T-helper 1 cell (primary cell): ENCODE measurements at regions not wholly inside any gene's neighbourhood (a gene's known extent, or its start where the extent isn't known, plus 50 kb on each side); places are given as distances from the start of the nearest gene placed in this dataset.
"Not testable (repeated sequence)": the region's sequence is repeated elsewhere in the genome, so short reads cannot be mapped to it uniquely, and the experiment has no call there.

ENCODE experiments used
- DNase-seq, 5 donors: peaks; one replicate each; pipeline ENCODE4 v3.0.0-alpha.2; 2012 to 2020

DNA sequence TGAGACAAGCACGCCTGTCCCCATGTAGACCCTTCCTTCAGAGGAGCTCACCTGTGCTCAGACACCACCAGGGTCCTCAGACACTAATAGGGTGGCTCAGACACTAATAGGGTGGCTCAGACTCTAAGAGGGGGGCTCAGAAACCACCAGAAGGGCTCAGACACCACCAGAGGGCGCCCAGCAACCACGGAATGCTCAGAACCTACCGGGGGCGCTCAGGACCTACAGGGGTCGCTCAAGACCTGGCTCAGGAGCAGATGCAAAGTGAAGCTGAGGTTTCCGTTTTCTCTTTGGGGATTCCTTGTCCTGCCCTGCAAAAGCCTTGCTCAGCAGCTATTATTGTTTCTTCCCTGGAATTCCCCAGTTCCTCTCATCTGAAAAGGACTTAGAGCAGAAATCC is 172.1 kb downstream of the POTEB start:
- not testable (repeated sequence) for DNase-seq

DNA sequence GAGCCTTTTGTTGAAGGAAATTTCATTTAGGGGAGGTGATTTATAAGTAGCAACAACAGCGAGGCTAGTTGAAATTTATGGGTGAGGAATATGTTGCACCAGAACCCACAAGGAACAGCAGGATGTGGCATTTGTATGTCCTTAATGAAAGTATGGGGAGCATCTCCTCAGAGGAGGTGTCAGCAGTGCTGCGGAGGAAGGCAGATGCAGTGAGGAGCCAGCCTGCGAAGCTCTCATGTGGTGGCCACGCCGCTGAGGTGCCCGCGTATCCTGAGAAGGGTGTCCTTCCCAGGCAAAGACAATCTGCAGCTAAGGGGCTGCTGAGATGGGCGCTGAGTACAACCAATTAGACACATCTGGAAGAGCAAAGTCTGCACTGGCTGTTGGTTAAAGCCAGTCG is 178.9 kb downstream of the POTEB start:
- DNase-seq, result not testable (repeated sequence)

DNA sequence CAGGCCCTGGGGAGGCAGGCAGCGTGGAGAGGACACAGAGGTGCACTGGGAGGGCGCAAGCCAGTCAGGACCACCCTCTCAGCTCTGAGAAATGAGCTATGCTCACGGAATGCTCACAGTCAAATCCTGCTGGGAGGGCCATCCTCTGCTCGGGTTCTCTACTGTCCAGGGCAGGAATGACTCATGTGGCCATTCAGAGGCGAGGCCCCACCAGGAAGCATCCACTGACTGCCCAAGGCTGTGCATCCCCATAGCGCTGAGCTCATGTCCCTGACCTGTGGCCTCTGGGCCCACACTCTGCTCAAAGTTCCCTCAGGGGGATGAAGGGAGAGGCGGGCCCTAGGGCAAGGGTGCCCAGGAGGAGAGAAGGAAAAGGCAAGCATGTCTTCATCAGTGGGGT is 182.4 kb downstream of the POTEB start:
- not testable (repeated sequence) for DNase-seq

DNA sequence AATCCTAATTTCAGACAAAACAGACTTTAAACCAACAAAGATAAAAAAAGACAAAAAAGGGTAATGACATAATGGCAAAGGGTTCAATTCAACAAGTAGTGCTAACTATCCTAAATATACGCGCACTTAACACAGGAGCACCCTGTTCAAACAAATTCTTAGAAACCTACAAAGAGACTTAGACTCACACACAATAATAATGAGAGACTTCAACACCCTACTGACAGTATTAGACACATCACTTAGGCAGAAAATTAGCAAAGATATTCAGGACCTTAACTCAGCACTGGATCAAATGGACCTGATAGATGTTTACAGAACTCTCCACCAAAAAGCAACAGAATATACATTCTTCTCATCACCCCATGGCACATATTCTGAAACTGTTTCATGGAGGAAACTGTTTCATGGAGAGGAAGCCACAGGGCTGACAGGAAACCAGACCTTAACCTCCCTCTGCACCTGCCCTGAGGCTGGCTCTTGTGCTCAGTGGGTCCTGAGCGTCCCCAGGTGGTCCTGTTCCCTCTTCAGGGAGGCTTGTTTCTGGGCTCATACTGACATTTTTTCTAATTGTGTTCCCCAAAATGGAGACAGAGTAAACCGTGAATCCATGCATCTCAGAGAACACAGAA is 184.9 kb downstream of the POTEB start:
- not testable (repeated sequence) for DNase-seq

DNA sequence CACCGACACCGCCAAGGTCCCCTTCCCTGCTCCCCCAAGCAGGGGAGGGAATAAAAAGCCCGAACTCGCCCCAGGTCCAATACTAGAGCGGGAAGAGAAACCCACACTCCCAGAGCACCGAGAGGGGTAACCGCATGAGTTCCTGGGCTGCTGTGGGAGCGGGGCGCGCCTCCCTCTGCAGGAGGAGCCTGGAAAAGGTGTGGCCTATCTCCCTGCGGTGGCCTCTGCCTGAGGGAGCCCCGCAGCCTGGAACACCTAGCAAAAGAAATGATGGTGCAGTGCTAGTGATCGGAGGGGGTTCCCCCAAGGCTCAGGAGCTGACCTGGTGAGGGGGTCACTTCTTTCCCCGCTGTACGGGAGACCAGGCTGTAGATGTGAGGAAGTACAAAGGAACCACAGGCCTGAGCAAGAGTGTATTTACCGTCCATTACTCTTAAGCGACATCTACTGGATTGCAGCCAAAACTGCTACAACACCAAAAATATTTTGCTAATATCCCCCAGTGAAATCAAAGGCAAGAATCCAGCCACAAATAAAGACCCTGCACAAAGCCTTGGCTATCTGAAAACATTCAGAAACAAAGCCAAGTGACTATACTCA is 216.6 kb upstream of the POTEB3 start:
- not testable (repeated sequence) for DNase-seq

DNA sequence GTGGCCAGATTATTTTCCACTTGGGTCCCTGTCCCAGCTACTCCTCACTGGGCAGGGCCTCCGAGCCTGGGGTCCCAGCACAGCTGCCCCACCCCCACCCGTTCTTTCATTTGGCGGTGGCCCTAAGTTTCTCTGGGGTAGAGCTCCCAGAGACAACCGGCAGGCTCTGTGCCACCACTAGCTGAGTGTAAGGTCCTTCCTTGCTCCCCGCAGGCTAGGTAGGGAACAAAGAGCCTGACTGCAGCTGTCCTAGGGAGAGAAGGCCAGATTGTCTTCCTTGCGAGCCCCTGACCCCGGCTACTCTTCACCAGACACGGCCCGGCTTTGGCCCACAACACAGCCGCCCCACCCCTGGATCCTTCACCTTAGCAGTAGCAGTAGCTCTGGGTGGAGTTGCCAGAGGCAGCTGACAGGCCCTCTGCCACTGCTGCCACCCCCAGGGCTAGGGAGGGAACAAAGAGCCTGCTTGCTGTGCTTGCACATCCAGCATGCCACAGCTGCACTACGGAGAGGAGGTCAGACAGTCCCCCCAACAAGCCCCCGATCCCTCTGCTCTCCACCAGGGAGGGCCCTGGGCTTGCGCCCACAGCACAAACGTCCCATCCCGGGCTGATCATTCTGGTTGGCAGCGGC is 215.9 kb upstream of the POTEB3 start:
- DNase-seq, result not testable (repeated sequence)

DNA sequence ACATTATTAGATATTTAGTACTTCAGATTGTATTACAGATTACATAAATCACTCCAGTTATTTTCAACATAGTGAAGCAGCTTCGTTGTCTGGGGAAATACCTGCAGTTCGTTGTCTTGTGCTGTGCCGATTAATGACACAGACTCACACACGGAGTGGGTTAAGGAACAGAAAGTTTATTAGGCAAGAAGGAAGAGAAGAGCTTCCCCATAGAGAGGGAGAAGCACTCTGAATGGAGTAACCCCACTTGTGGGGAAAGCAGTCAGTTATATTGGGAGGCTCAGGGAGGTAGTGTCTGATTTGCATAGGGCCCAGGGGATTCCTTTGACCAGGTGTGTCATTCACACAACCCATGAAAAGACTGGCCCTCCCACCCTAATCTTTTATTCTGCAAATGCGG is 213.4 kb upstream of the POTEB3 start:
- not testable (repeated sequence) for DNase-seq

DNA sequence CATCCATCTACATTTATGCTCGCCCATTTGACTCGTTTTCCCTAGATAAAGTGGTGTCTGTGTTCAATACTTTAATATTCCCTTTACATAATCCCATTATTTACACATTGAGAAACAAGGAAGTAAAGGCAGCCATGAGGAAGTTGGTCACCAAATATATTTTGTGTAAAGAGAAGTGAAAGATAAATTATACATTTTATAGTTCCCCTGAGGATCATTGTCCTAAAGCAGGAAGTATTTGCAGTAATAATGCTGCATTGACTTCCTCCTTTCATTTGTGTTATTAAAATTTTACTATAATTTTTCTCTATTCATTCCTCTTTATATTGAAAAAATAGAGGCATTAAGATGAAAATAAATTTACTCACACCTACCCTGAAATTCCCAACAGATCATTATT is 198.5 kb upstream of the POTEB3 start:
- DNase-seq, result not testable (repeated sequence)

DNA sequence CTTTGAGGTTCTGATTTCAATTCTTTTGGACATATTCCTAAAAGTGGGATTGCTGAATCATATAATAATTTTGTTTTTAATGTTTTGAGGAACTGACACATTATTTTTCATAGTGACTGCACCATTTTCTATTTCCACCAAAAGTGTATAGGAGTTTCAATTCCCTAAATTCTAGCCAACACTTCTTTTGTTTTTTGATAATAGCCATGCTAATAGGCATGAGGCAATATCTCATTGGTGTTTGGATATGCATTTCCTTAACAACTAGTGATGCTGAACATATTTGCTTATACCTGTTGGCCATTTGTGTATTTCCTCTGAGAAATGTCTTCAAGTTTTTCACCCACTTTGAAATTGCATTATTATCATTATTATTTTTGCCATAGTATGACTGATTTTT is 186.4 kb upstream of the POTEB3 start:
- DNase-seq, result not testable (repeated sequence)

DNA sequence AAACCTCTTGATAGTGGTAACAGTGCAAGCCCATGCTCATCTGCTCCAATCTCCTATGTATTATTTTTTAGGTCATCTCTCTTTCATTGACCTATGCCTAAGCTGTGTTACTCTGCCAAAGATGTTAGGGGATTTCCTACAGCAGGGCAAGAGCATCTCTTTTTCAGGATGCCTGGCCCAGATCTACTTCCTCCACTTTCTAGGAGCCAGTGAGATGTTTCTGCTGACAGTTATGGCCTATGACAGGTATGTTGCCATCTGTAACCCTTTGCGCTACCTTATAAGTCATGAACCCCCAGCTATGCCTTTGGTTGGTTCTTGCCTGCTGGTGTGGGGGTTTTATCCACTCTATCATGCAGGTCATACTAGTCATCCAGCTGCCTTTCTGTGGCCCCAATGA is 168.9 kb upstream of the POTEB3 start:
- not testable (repeated sequence) for DNase-seq

DNA sequence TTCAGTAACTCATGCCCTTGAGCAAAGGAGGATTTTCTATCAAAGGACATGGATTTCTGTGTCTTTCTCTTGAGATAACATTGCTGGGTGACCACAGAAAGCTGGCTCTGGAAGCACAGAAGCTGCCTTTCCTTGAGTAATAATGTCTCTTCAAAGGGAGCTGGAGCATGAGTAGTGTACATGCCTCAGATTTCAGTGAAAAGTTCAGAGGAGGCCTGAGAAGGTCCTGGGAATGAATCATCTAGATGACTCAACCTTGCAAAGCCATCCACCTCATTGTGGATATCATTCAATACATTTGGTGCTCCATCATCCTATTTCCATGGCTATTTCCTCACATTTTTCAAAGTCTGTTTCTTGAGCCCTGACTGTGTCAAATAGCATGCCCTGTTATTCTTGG is 125.1 kb upstream of the POTEB3 start:
- not testable (repeated sequence) for DNase-seq

DNA sequence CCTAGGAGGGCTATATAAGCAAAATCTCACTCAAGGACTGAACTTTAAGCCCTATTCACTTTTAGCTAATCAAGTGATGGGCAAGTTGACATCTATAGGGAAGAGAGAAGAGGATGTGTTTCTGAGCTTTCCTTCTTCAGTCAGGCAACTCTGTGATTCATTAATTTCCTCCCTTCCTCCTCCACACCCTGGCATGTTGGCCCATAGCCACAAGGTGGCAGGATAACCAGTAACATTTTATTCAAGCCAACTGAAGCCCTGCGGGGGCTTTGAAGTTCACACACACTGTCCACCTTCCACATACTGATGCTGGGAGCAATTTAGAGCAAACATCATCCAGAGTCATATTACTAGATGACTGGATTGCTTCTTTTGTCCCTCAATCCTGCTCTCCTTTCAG is 111.5 kb upstream of the POTEB3 start:
- not testable (repeated sequence) for DNase-seq

DNA sequence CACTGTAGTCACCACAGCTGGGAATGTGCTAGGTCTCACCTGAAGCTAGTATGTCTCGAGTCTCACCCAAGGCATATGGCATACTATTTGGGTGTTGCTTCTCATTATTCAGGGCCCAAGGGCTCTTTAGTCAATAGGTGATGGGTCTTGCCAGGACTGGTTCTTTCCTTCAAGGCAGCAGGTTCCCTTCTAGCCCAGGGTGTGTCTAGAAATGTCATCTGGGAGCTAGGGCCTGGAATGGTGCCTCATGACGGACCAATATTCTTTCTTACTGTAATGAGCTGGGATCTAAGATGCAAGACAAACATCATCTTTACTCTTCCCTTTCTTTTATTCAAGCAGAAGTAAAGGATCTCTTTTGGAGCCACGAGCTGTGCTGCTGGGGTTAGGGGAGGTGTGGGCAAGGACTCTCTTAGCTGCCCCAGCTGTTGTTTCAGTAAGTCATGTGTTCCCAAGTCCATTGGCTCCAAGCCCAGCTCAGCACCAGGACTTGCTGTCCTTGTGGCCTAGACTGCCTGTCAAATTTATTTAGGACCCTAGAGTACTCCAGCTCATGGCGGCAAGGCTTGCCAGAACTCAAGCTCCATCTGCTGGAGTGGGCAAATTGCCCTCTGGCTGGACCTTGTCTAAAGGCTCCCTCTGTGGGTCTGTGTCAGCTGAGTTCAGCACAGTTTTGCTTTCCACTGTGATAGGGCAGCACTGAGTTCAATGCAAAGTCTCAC is 106.0 kb upstream of the POTEB3 start:
- DNase-seq, result not testable (repeated sequence)

DNA sequence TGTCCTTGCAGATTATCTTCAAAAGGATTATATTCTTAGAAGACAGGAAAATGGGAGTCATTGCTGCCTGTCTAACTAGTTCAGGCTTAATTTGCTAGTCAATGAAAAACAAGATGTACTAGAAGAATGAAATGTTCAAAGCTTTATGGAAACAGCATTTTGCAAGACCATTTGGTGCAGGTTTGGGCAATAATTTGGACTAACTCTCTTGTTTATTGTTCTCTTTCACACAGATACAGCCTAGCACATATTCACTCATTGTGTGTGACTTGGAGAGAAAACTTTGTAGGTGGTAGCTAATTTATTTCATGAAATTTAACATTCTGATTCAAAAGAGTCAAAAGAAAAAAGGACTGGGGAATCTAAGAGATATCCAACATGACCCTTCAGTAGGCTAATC is 92.5 kb upstream of the POTEB3 start:
- DNase-seq, result not testable (repeated sequence)

DNA sequence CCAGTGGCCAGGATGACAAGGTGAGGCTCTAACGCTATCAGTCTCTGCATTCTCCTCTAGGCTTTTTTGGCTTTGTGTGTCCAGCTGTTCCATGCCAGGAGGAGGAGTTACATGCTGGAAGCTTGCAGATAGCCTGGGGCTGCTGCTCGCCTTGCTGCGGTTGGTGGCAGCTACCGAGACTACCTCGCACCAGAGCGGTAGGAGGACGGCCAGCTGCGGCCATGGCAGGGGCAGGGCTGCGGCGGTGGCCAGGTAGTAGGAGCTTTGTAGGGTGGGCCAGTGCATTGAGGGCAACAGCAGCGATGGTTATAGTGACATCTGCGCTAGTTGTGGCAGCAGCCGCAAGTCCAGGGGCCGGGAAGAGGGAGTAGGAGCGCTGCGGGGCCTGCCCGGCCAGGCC is 75.9 kb upstream of the POTEB3 start:
- DNase-seq, result not testable (repeated sequence)

DNA sequence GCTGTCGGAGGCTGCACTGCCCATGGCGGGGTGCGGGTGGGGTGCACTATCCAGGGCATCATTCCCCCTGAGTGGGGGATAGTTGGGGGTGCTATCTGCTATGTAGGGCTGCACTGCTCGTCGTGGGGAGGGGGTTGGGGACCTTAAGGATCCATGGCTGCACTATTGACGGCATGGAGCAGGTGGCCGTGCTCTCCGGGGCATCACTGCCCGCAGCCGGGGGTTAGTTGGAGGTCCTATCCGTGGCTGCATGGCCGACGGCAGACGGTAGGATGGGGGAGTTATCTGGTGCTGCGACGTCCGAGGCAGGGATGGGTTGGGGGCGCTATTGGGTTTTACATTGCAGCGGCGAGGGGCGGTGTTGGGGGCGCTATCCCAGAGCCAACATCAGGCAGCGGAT is 75.0 kb upstream of the POTEB3 start:
- DNase-seq, result not testable (repeated sequence)

DNA sequence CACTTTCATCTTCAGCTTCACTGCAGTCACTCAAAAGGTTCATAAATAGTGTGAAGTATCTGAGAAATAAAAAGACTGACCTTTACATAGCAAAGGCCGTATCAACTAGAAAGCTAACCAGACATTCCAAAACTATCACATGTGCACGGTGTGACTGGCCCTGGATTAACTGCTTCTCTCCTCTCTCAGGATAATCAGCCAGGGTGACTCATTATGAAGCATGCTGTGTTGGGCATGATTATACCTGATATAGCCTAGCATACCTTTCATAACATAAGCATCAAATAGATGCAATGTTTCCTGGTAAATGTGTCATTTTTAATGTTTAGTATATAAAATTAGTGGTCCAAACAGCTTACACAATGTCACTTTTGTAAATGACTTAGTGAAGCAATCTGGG is 62.7 kb upstream of the POTEB3 start:
- DNase-seq, result not testable (repeated sequence)
